ENCODE measurements at regions not wholly inside any gene's neighbourhood (a gene's known extent, or its start where the extent isn't known, plus 50 kb on each side); places are given as distances from the start of the nearest gene placed in this dataset.
A peak's percentile ranks its signal among the peaks of the same experiment; 100 is the strongest.

- in situ Hi-C loops (cut with HindIII; ENCODE audit: low sequenced_read_pairs) = no loop called here
- DNase-seq (ENCODE audit: low spot score) = no peak
Observed at GRCh38 chr2:22882011-22882410, 503.0 kb upstream of the KLHL29 start.

GRCh38 chr2:22882643-22883042 is 502.3 kb upstream of the KLHL29 start:
- in situ Hi-C loops (cut with HindIII; ENCODE audit: low sequenced_read_pairs) = no loop called here
- no peak for DNase-seq (ENCODE audit: low spot score)

GRCh38 chr2:22883054-22883453 is 501.9 kb upstream of the KLHL29 start:
- DNase-seq (ENCODE audit: low spot score) = no peak
- in situ Hi-C loops (cut with HindIII; ENCODE audit: low sequenced_read_pairs) = no loop called here

GRCh38 chr2:22885245-22885644 is 499.7 kb upstream of the KLHL29 start:
- no peak for DNase-seq (ENCODE audit: low spot score)
- in situ Hi-C loops (cut with HindIII; ENCODE audit: low sequenced_read_pairs) = no loop called here

GRCh38 chr2:22887426-22887825 is 497.6 kb upstream of the KLHL29 start:
- in situ Hi-C loops (cut with HindIII; ENCODE audit: low sequenced_read_pairs) = no loop called here
- DNase-seq (ENCODE audit: low spot score) = no peak

GRCh38 chr2:22887845-22888244 is 497.1 kb upstream of the KLHL29 start:
- in situ Hi-C loops (cut with HindIII; ENCODE audit: low sequenced_read_pairs) = no loop called here

GRCh38 chr2:22890132-22890531 is 494.8 kb upstream of the KLHL29 start:
- DNase-seq (ENCODE audit: low spot score) = peak; percentile 90
- in situ Hi-C loops (cut with HindIII; ENCODE audit: low sequenced_read_pairs) = no loop called here

More at GRCh38 chr2:22887845-22888244, 497.1 kb upstream of the KLHL29 start:
- no peak for DNase-seq (ENCODE audit: low spot score)

GRCh38 chr2:22893761-22894517 is 491.0 kb upstream of the KLHL29 start:
- no peak for DNase-seq (ENCODE audit: low spot score)
- in situ Hi-C loops (cut with HindIII; ENCODE audit: low sequenced_read_pairs) = no loop called here

- in situ Hi-C loops (cut with HindIII; ENCODE audit: low sequenced_read_pairs) = no loop called here
- DNase-seq (ENCODE audit: low spot score) = no peak
Observed at GRCh38 chr2:22894761-22895160, 490.2 kb upstream of the KLHL29 start.

- DNase-seq (ENCODE audit: low spot score) = no peak
- in situ Hi-C loops (cut with HindIII; ENCODE audit: low sequenced_read_pairs) = no loop called here
Observed at GRCh38 chr2:22897428-22897827, 487.6 kb upstream of the KLHL29 start.

- in situ Hi-C loops (cut with HindIII; ENCODE audit: low sequenced_read_pairs) = no loop called here
- no peak for DNase-seq (ENCODE audit: low spot score)
Observed at GRCh38 chr2:22900674-22901073, 484.3 kb upstream of the KLHL29 start.

GRCh38 chr2:22901471-22902179 is 483.4 kb upstream of the KLHL29 start:
- in situ Hi-C loops (cut with HindIII; ENCODE audit: low sequenced_read_pairs) = no loop called here
- DNase-seq (ENCODE audit: low spot score) = no peak

GRCh38 chr2:22902180-22902550 is 482.8 kb upstream of the KLHL29 start:
- in situ Hi-C loops (cut with HindIII; ENCODE audit: low sequenced_read_pairs) = no loop called here
- no peak for DNase-seq (ENCODE audit: low spot score)

- no peak for DNase-seq (ENCODE audit: low spot score)
- in situ Hi-C loops (cut with HindIII; ENCODE audit: low sequenced_read_pairs) = no loop called here
Observed at GRCh38 chr2:22902662-22903165, 482.3 kb upstream of the KLHL29 start.

GRCh38 chr2:22903616-22904015 is 481.4 kb upstream of the KLHL29 start:
- in situ Hi-C loops (cut with HindIII; ENCODE audit: low sequenced_read_pairs) = no loop called here
- no peak for DNase-seq (ENCODE audit: low spot score)

- in situ Hi-C loops (cut with HindIII; ENCODE audit: low sequenced_read_pairs) = no loop called here
- DNase-seq (ENCODE audit: low spot score) = peak; percentile 3
Observed at GRCh38 chr2:22904126-22904684, 480.8 kb upstream of the KLHL29 start.

GRCh38 chr2:22907330-22907729 is 477.6 kb upstream of the KLHL29 start:
- in situ Hi-C loops (cut with HindIII; ENCODE audit: low sequenced_read_pairs) = no loop called here
- no peak for DNase-seq (ENCODE audit: low spot score)

GRCh38 chr2:22912398-22912797 is 472.6 kb upstream of the KLHL29 start:
- in situ Hi-C loops (cut with HindIII; ENCODE audit: low sequenced_read_pairs) = no loop called here
- DNase-seq (ENCODE audit: low spot score) = no peak

GRCh38 chr2:22929998-22930397 is 455.0 kb upstream of the KLHL29 start:
- in situ Hi-C loops (cut with HindIII; ENCODE audit: low sequenced_read_pairs) = no loop called here

GRCh38 chr2:22930781-22931180 is 454.2 kb upstream of the KLHL29 start:
- in situ Hi-C loops (cut with HindIII; ENCODE audit: low sequenced_read_pairs) = no loop called here
- no peak for DNase-seq (ENCODE audit: low spot score)

More at GRCh38 chr2:22929998-22930397, 455.0 kb upstream of the KLHL29 start:
- DNase-seq (ENCODE audit: low spot score) = no peak
